ENCODE measurements at regions not wholly inside any gene's neighbourhood (a gene's known extent, or its start where the extent isn't known, plus 50 kb on each side); places are given as distances from the start of the nearest gene placed in this dataset.

DNA sequence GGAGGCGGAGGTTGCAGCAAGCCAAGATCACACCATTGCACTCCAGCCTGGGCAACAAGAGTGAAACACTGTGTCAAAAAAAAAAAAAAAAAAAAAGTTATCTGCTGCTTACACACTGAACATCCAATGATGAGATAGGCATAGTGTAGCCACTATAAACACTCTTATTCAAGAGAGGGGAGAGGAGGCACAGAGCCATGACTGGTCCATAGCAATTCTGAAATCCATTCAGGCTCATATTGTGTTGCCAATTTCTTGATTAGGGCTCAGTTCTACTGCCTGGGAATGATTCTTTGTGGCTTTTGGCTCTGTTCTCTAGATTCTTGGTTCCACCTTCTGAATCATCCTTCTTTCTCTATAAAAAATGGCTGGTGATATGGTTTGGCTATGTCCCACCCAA is 136.1 kb downstream of the ZFP36L2 start:
- DNase-seq: no peak
- no peak overlapping the region for H3K4me3 ChIP-seq
- H3K27me3 ChIP-seq: no peaks in the 10 kb centered on the region
- H3K36me3 ChIP-seq: no peaks in the 10 kb centered on the region
- intact Hi-C loops (cut with DNase I; ENCODE audit: low total_unique reads): no loop called here
- 100% methylated on average over 1 of the region's 1 CpG for WGBS, 2 donors (ENCODE audit: low coverage in 1 of 2)
- H3K9me3 ChIP-seq: no peaks in the 10 kb centered on the region
- in situ Hi-C loops (cut with MboI; ENCODE audit: low pct_ligation_motif_present in 1 of 4, low pct_unique_long_range_greater_than_20kb in 1 of 4, low sequenced_read_pairs in 3 of 4): no loop called here
- peaks cover 10 to 19% (median 14%) of the 10 kb centered on the region in 4 donors for H3K4me1 ChIP-seq
- H3K27ac ChIP-seq: no peak overlapping the region
- no peak for TF ChIP-seq POLR2A (IDR thresholded peaks at IDR 0.05)
- TF ChIP-seq EP300 (IDR thresholded peaks at IDR 0.05; ENCODE audit: low read depth): no peak
- no peak for TF ChIP-seq POLR2AphosphoS5 (IDR thresholded peaks at IDR 0.05)
- TF ChIP-seq, protein P1, sequence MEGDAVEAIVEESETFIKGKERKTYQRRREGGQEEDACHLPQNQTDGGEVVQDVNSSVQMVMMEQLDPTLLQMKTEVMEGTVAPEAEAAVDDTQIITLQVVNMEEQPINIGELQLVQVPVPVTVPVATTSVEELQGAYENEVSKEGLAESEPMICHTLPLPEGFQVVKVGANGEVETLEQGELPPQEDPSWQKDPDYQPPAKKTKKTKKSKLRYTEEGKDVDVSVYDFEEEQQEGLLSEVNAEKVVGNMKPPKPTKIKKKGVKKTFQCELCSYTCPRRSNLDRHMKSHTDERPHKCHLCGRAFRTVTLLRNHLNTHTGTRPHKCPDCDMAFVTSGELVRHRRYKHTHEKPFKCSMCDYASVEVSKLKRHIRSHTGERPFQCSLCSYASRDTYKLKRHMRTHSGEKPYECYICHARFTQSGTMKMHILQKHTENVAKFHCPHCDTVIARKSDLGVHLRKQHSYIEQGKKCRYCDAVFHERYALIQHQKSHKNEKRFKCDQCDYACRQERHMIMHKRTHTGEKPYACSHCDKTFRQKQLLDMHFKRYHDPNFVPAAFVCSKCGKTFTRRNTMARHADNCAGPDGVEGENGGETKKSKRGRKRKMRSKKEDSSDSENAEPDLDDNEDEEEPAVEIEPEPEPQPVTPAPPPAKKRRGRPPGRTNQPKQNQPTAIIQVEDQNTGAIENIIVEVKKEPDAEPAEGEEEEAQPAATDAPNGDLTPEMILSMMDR (IDR thresholded peaks at IDR 0.05): no peak

DNA sequence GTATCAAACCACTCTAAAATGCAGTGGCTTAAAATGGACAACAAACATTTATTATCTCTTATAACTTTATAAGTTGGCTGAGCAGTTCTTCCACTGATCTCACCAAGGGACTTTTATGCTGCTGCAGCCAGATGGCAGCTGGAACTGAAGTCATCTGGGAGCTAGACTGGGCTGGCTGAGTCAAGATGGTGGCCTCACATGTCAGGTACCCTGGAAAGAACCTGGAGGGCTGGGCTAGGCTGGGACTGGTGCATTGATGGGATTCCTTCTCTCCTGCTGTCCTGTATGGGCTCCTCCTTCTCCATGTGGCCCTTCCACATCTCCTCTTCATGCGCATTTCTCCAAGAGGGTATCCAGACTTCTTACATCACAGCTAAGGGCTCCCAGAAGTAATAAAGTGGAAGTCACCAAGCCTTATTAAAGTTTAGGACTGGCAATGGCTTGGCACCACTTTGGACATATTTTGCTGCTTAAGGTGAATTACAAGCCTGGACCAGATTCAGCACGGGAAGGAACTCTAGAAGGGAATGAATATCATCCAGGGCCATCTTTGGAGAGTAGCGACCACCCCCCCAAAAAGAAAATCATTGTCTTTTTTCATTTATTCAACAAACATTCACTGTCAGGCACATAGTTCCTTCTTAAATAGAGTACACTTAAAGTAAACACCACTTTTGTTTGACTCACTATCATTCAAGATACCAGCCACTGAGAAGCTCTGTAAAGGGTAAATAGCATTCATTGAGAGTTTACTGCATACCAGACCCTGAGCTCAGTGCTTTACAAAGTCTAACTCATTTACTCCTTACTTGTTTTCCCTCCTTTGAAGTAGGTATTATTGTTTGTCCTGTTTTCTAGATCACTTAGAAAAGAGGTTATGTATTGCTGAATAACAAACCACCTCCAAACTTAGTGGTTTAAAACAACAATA is 138.0 kb downstream of the ZFP36L2 start:
- Histone ChIP-seq H3K36me3 (no peaks in the 10 kb centered on the region), H3K9me3 (no peaks in the 10 kb centered on the region), H3K4me1 (peaks cover 28 to 38% (median 33%) of the 10 kb centered on the region in 4 donors), H3K27ac (peak overlapping the region; percentile 81 to 89 (median 84)), H3K27me3 (no peaks in the 10 kb centered on the region), H3K4me3 (no peak overlapping the region)
- in situ Hi-C loops (cut with MboI; ENCODE audit: low pct_ligation_motif_present in 1 of 4, low pct_unique_long_range_greater_than_20kb in 1 of 4, low sequenced_read_pairs in 3 of 4): no loop called here
- TF ChIP-seq POLR2AphosphoS5 (IDR thresholded peaks at IDR 0.05) (no peak), POLR2A (IDR thresholded peaks at IDR 0.05) (no peak), EP300 (IDR thresholded peaks at IDR 0.05; ENCODE audit: low read depth) (no peak)
- TF ChIP-seq, protein P1 (IDR thresholded peaks at IDR 0.05): no peak
- DNase-seq: no peak
- intact Hi-C loops (cut with DNase I; ENCODE audit: low total_unique reads): no loop called here
- WGBS, 2 donors (ENCODE audit: low coverage in 1 of 2): 70 to 81% methylated on average over 2 to 3 of the region's 3 CpGs

DNA sequence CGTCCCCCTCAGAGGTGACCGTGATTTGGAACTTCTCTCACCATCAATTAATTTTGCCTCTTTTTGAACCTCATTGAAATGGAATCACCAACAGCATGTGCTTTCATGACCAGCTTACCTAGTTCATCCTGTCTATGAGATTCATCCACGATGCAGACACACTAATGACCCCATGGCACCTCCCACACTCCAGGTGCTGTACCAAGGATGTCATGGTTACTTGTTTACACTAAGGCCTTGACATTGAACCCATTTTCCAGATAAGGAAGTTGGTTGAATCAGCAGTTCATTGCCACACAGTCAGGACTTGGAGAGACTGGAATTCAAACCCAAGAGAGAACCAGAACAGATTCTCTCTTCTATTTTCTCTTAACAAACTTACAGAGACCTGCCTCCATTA is 139.0 kb downstream of the ZFP36L2 start:
- peaks cover 33 to 48% (median 42%) of the 10 kb centered on the region in 4 donors for H3K4me1 ChIP-seq
- H3K27me3 ChIP-seq: no peaks in the 10 kb centered on the region
- WGBS, 2 donors (ENCODE audit: low coverage in 1 of 2): 81 to 89% methylated on average over 3 of the region's 3 CpGs
- TF ChIP-seq POLR2A (IDR thresholded peaks at IDR 0.05) (no peak), POLR2AphosphoS5 (IDR thresholded peaks at IDR 0.05) (no peak), EP300 (IDR thresholded peaks at IDR 0.05; ENCODE audit: low read depth) (no peak)
- TF ChIP-seq, protein P1 (IDR thresholded peaks at IDR 0.05): no peak
- in situ Hi-C loops (cut with MboI; ENCODE audit: low pct_ligation_motif_present in 1 of 4, low pct_unique_long_range_greater_than_20kb in 1 of 4, low sequenced_read_pairs in 3 of 4): no loop called here
- H3K36me3 ChIP-seq: no peaks in the 10 kb centered on the region
- DNase-seq: no peak
- no peak overlapping the region for H3K4me3 ChIP-seq
- no peaks in the 10 kb centered on the region for H3K9me3 ChIP-seq
- H3K27ac ChIP-seq: peak overlapping the region; percentile 81 to 89 (median 84)
- intact Hi-C loops (cut with DNase I; ENCODE audit: low total_unique reads): no loop called here

DNA sequence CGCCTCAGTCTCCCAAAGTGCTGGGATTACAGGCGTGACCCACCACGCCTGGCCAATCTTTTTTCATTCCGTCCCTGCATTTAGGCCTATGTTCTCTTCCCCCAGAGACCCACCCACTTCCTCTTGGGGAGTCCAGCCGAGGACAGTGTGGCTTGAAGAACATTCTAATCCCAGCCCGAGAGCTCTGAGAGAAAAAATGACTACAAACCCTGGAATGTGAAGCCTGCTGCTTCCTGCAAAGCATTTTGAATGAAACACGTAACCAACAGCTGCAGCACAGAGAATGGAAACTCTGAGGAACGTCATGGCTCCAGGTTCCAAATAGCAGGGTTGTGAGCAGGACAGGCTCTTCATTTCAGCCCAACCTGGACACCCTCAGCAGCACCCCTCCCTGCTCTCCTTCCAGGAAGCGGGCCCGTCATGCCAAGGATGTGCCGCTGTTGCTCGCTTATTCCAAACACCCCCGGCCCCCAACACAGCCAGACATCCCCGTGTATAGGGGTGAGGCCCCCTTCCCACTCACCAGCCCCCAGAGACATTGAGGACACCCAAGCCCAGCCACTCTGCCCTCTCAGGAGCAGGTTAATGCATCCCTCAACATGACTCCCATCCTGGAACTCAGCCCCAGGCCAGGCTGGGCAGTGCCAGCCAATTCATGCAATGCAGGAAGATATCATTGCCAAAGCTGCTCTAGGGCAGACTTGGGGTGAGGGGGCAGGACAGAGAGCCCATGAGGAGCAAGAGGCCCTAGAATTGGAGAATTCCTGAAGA is 139.8 kb downstream of the ZFP36L2 start:
- 54% methylated on average over 14 of the region's 14 CpGs; no CpG with 5 or more reads in 1 of the 2 donors for WGBS, 2 donors (ENCODE audit: low coverage in 1 of 2)

More for the DNA sequence above, 139.8 kb downstream of the ZFP36L2 start:
- intact Hi-C loops (cut with DNase I; ENCODE audit: low total_unique reads): no loop called here
- Histone ChIP-seq H3K27me3 (no peaks in the 10 kb centered on the region), H3K27ac (peak overlapping the region; percentile 81 to 89 (median 84)), H3K4me3 (no peak overlapping the region), H3K9me3 (no peaks in the 10 kb centered on the region), H3K4me1 (peaks cover 40 to 55% (median 49%) of the 10 kb centered on the region in 4 donors), H3K36me3 (no peaks in the 10 kb centered on the region)
- in situ Hi-C loops (cut with MboI; ENCODE audit: low pct_ligation_motif_present in 1 of 4, low pct_unique_long_range_greater_than_20kb in 1 of 4, low sequenced_read_pairs in 3 of 4): no loop called here
- TF ChIP-seq EP300 (IDR thresholded peaks at IDR 0.05; ENCODE audit: low read depth) (peak; percentile 92), POLR2AphosphoS5 (IDR thresholded peaks at IDR 0.05) (peak; percentile 80 to 84 (median 84)), POLR2A (IDR thresholded peaks at IDR 0.05) (peak; percentile 12)
- TF ChIP-seq, protein P1 (IDR thresholded peaks at IDR 0.05): no peak
- peak; percentile 47 for DNase-seq

Measured in transverse colon (tissue), 4 donors.